SK-N-SH treated with all-trans-retinoic acid at 6 μM for 48 hours (cell line): ENCODE measurements at regions not wholly inside any gene's neighbourhood (a gene's known extent, or its start where the extent isn't known, plus 50 kb on each side); places are given as distances from the start of the nearest gene placed in this dataset.

Source experiments
- POU6F1 ChIP-seq: fragments of 250-450 bp; sonication (Bioruptor Pico); IDR thresholded peaks from 2 replicates; pipeline ENCODE4 v1.8.0; 2021; ENCODE audit warnings: low read depth, mild to moderate bottlenecking, moderate library complexity, borderline replicate concordance
- ZNF8 ChIP-seq: fragments of 450-650 bp; formaldehyde crosslinking; IDR thresholded peaks from 2 replicates; pipeline ENCODE4 v1.5.0; 2020; ENCODE audit warnings: mild to moderate bottlenecking, moderate library complexity

DNA sequence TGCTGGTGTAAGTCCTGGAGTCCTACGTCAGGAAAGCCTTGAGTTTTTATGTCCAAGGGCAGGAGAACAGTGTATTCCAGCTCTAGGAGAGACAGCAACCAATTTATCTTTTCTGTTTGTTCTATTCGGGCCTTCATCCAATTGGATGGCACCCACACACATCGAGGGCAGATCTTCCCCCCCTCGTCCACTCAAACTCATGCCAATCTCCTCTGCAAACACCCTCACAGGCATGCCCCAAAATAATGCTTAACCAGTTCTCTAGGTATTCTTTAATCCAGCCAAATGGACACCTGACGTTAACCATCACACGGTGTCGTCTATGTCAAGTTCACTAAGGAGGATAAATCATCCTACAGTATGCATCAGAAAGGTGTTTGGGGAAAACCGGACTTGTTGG is 102.5 kb upstream of the TRPM1 start:
- TF ChIP-seq ZNF8 (CRISPR knock-in tag) = no peak
- no peak for TF ChIP-seq POU6F1
